Activated B cell treated with CpG ODN at 0.5 μM for 24 hours (primary cell): ENCODE measurements at regions not wholly inside any gene's neighbourhood (a gene's known extent, or its start where the extent isn't known, plus 50 kb on each side); places are given as distances from the start of the nearest gene placed in this dataset.

ENCODE experiments used
- ATAC-seq: fragments of 200-7000 bp; cut with Tn5 transposase; one replicate; pipeline ENCODE4 v1.10.0; 2021; ENCODE audit warnings: low read depth, mild to moderate bottlenecking, moderate library complexity
- CTCF ChIA-PET: fragments of 350-600 bp; sonication (Branson Sonifier 250); formaldehyde crosslinking; loops from one replicate; lab custom pipeline; 2021; ENCODE audit warnings: antibody characterized with exemption; lab: Charles Lee
- POLR2A ChIA-PET: fragments of 350-600 bp; sonication (Branson Sonifier 250); formaldehyde crosslinking; loops from one replicate; lab custom pipeline; 2021; ENCODE audit warnings: antibody characterized with exemption; lab: Charles Lee
- DNase-seq: peaks from one replicate; pipeline ENCODE4 v3.0.0; 2022
- H3K27ac Mint-ChIP-seq: one replicate; pipeline ENCODE4 v1.8.0; 2020; ENCODE audit warnings: mixed read lengths
- H3K27me3 Mint-ChIP-seq: one replicate; pipeline ENCODE4 v1.8.0; 2021; ENCODE audit warnings: mixed read lengths
- H3K36me3 Mint-ChIP-seq: one replicate; pipeline ENCODE4 v1.8.0; 2021; ENCODE audit warnings: low read depth, mixed read lengths
- H3K4me1 Mint-ChIP-seq: one replicate; pipeline ENCODE4 v1.8.0; 2021; ENCODE audit warnings: mixed read lengths
- H3K4me3 Mint-ChIP-seq: one replicate; pipeline ENCODE4 v1.8.0; 2020; ENCODE audit warnings: mild to moderate bottlenecking, mixed read lengths
- H3K9me3 Mint-ChIP-seq: one replicate; pipeline ENCODE4 v1.8.0; 2020; ENCODE audit warnings: mixed read lengths
- CTCF ChIP-seq: fragments of 200-600 bp; IDR thresholded peaks from one replicate; pipeline ENCODE4 v1.8.0; 2022; ENCODE audit warnings: antibody characterized with exemption, mild to moderate bottlenecking
- intact Hi-C: fragments of 100-400 bp; cut with micrococcal nuclease; formaldehyde crosslinking; loops from one replicate; pipeline ENCODE4 v1.15.1; 2024

DNA sequence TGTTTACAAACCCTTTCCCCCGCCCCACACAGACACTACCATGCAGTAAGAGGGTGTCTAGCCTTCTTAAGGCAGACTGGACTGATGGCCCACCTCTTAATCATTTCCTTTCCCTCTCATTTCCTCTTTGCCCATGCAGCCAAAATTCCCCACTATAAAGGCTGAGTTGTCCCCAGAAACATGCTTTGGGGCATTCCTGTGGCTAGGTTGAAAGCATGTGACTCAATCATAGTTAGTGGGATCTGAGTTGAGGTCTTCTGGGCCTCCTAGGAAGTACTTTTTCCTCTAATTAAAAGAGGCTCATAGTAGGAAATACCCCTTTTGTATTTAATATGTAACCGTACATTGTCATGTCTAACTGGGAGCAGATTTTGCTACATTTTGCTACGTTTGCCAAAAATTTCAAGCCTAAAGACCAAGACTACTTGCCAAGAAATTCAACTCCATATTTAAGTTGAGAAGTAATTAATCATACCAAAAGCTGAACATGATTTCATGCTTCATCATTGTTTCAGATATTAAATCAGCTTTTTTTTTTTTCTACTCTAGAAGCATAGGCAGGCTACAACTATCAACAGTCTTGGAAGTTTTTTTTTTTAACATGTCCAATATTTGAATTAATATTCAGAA lies 174.7 kb downstream of the ADGRL4 start:
- H3K27me3 Mint-ChIP-seq = no peaks in the 10 kb centered on the region
- TF ChIP-seq CTCF = no peak
- intact Hi-C loops = no loop called here
- ChIA-PET CTCF (no interaction called here), POLR2A (no interaction called here)
- H3K27ac Mint-ChIP-seq = no peak overlapping the region
- no peaks in the 10 kb centered on the region for H3K4me1 Mint-ChIP-seq
- ATAC-seq = no peak
- no peaks in the 10 kb centered on the region for H3K36me3 Mint-ChIP-seq
- H3K9me3 Mint-ChIP-seq = no peaks in the 10 kb centered on the region
- H3K4me3 Mint-ChIP-seq = no peak overlapping the region
- DNase-seq = no peak

- Mint-ChIP-seq H3K9me3 (no peaks in the 10 kb centered on the region), H3K36me3 (no peaks in the 10 kb centered on the region), H3K4me1 (no peaks in the 10 kb centered on the region), H3K27ac (no peak overlapping the region), H3K27me3 (no peaks in the 10 kb centered on the region), H3K4me3 (no peak overlapping the region)
- ATAC-seq = no peak
- intact Hi-C loops = no loop called here
- TF ChIP-seq CTCF = no peak
- ChIA-PET POLR2A (no interaction called here), CTCF (no interaction called here)
- DNase-seq = no peak
These were observed 173.0 kb downstream of the ADGRL4 start for GRCh38 chr1:78833491-78833890.

DNA sequence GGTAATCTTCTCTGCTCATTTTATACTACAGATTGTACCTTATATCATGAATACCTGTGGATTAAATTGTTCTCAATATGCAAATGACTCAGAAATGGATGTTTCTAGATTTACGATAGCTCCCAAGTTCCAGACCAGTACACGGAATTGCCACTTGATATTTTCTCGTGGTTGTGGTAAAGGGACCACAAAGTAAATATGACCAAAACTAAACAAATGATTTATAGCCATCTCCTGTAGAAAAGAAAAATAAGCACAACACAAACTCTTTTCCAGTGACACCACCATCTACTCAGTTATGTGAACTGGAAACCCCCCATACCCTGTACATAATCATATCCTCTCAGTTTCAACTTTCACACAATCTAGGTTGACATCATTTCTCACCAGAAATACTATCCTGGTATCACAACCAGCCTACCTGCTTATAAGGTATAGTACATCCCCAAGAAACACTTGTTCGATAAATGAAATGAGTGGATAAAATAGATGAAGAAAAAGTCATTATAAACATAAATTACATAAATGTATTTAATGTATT lies 172.3 kb downstream of the ADGRL4 start:
- Mint-ChIP-seq H3K4me1 (no peaks in the 10 kb centered on the region), H3K27ac (no peak overlapping the region), H3K27me3 (no peaks in the 10 kb centered on the region), H3K36me3 (no peaks in the 10 kb centered on the region), H3K4me3 (no peak overlapping the region), H3K9me3 (no peaks in the 10 kb centered on the region)
- POLR2A ChIA-PET = no interaction called here
- ATAC-seq (no peak), DNase-seq (no peak)
- TF ChIP-seq CTCF = no peak
- intact Hi-C loops = no loop called here
- CTCF ChIA-PET = no interaction called here

GRCh38 chr1:78836726-78837125 lies 169.8 kb downstream of the ADGRL4 start:
- DNase-seq (no peak), ATAC-seq (no peak)
- Mint-ChIP-seq H3K27me3 (no peaks in the 10 kb centered on the region), H3K9me3 (no peaks in the 10 kb centered on the region), H3K36me3 (no peaks in the 10 kb centered on the region), H3K4me3 (no peak overlapping the region), H3K27ac (no peak overlapping the region), H3K4me1 (no peaks in the 10 kb centered on the region)
- CTCF ChIA-PET = no interaction called here
- intact Hi-C loops = no loop called here
- no peak for TF ChIP-seq CTCF
- POLR2A ChIA-PET = no interaction called here

GRCh38 chr1:78839704-78840277 lies 166.7 kb downstream of the ADGRL4 start:
- ATAC-seq = no peak
- Mint-ChIP-seq H3K4me1 (no peaks in the 10 kb centered on the region), H3K4me3 (no peak overlapping the region), H3K9me3 (no peaks in the 10 kb centered on the region), H3K27me3 (no peaks in the 10 kb centered on the region), H3K36me3 (no peaks in the 10 kb centered on the region), H3K27ac (no peak overlapping the region)
- ChIA-PET CTCF (no interaction called here), POLR2A (no interaction called here)
- no peak for DNase-seq
- TF ChIP-seq CTCF = peak; percentile 32
- intact Hi-C loops = loop anchor here (5.0 kb wide), 1 partner anchor 513 kb away; no protein-coding TSS in a partner anchor
